ENCODE measurements at regions not wholly inside any gene's neighbourhood (a gene's known extent, or its start where the extent isn't known, plus 50 kb on each side); places are given as distances from the start of the nearest gene placed in this dataset.

GRCh38 chr2:575030-575726 lies 102.0 kb downstream of the TMEM18 start:
- DNase-seq (ENCODE audit: low read depth in 2 of 2), result no peak

DNA sequence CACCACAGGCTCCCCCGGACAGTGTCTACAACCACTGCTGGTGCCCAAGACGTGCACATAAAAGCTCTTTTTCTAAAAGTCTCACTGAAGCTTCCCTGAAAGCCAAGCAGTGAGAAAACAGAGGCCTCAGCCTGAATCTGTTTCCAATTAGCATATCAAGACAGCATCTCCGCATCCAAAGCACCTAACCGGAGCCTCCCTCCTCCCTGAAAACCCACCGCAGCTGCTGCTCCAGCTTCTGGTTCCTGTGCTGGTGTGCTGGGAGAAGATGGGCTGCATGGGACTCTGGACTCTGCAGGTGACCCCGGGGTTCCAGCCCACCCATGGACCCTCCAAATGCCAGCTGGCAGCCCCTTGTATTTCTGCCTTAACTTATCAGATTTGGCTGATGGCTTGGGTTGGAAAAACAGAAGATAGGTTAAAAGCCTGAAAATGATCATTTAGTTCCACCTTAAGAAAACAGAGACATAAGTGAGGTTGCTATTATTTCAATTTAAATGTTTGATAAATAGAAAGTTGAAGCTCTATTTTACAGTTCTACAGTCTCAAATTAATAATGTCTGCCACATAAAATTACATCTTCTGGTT lies 103.3 kb downstream of the TMEM18 start:
- no peak for DNase-seq (ENCODE audit: low read depth in 2 of 2)

DNA sequence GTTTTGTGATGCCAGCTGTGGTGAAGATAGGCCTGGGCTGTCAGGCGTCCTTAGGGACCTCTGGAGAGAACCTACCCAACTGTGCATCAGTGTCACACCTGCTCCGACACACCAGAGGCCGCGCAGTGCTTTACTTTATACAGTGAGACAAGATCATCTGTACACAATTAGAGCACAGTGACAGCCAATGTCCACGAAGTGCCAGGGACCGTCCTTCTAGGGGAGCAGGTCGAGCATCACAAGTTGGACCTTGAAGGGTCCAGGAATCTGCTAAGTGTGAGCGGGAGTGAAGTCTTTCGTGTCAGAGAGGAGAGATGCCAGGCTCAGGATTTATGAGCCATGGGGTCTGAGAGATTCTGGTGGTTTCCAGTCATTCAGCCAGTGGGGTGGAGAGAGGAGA lies 104.2 kb downstream of the TMEM18 start:
- no peak for DNase-seq (ENCODE audit: low read depth in 2 of 2)

DNA sequence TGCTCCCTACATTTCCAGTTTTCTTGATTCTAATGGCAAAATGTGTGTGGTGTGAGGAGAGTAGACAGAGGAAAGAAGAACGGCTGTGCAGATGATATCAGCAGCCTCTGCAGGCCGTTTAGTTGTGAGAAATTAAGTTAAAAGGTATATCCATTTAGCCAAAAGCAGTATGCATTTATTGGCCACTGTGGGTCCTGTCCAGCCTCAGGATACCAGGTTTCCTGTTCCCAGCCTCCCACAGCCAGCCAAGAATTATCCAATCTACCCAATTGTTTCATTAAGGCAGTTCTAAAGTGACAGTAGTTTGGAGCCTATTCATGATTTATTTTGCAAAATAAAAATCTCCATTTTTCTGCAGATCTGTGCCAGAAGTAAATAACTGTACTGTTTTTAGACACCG lies 107.5 kb downstream of the TMEM18 start:
- no peak for DNase-seq (ENCODE audit: low read depth in 2 of 2)

GRCh38 chr2:568639-569235 lies 108.5 kb downstream of the TMEM18 start:
- no peak for DNase-seq (ENCODE audit: low read depth in 2 of 2)

DNA sequence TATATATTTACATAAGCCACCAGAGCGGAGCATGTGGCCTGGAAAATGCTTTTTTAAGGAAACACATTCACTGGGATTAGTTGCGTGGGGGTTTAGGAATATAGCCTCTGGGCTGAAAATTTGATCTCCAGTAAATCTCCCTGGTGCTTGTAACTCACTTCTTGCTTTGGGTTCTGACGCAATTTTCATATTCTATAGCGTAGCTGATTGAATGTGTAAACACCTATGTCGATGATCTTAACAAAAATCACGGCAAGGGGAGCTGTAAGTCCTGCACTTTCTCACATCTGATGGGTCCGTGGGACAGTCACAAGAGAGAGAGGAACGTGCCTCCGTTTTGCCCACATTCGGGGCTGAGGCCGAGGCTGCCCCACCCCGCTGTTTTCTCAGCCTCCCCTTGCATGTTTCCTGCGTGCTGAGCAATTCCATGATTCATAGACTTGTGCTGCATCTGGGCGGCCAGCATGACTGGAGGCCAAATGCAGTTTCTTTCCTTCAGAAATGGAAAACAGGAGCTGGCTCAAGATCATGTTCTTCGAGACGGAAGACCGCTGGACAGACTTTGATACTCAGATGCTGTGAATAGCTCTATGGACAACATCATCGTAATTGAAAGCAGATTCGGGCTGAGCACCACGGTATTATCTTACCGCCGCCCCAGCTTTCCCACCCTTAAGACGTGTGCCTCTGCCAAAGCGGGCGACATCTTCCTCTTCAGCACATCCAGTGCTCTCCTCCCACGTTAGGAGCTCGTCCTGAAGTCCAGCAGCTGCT lies 109.2 kb downstream of the TMEM18 start:
- DNase-seq (ENCODE audit: low read depth in 2 of 2), result no peak

- no peak for DNase-seq (ENCODE audit: low read depth in 2 of 2)
Observed at GRCh38 chr2:567496-567864, 109.7 kb downstream of the TMEM18 start.

DNA sequence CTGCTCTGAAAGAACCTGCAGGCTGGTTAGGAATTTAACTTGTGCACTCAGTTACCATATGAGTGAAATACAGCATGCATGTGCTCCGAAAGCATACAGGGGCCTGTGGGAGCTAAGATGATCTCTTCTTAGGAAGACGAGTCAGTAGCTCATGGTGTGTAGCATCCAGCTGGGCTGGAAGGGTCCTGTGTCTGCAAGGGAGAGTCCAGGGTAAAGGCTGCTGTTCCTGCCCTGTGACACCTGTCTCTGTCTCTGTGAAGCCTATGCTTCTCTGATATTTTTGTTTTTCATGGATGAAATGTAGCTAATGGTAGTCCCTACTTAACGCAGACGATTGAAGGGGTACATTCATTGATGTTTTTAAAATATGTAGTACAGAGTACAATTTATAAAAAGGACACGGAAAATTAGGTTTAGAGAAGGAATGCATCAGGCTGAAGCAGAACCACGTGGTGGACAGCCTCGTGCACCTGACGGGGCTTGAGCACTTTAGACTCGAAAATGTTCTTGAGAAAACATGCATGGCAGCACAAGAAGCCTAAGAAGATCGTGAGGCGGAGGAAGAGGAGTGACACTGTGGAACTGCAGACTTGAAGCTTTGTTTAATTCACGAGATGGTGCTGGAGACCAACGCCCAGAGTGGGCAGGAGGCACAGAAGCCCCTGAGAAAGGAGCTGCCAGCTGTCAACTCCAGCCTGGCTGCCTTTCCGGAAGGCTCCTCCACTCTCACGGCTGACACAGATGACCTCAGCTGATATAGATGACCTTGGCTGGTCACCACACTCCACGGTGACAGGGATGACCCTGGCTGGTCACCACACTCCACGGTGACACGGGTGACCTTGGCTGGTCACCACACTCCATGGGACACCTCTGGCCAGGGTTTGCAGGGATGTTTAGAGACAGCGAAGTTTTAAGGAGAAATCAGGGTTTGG lies 110.6 kb downstream of the TMEM18 start:
- DNase-seq (ENCODE audit: low read depth in 2 of 2), result no peak

- DNase-seq (ENCODE audit: low read depth in 2 of 2), result no peak
Observed at GRCh38 chr2:564471-565181, 112.6 kb downstream of the TMEM18 start.

DNA sequence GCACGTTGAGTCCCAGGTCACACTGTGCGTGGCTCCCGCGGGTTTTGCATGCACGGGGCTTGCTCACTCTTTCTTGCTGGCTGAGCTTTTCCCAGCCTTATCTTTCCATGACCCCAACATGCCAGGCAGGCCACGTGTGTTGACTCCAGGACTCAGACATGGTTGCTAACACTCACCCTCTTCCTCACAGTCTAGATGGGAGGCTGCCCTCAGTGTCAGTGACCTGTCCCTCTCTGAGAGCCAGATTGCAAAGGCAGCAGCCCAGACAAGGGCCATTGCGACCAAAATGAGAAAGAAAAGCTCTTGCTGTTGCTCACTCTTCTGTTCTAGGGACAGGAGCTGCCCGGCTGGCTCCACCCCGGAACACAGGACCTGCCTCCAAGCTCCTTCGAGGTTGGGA lies 113.7 kb downstream of the TMEM18 start:
- DNase-seq (ENCODE audit: low read depth in 2 of 2), result no peak

DNA sequence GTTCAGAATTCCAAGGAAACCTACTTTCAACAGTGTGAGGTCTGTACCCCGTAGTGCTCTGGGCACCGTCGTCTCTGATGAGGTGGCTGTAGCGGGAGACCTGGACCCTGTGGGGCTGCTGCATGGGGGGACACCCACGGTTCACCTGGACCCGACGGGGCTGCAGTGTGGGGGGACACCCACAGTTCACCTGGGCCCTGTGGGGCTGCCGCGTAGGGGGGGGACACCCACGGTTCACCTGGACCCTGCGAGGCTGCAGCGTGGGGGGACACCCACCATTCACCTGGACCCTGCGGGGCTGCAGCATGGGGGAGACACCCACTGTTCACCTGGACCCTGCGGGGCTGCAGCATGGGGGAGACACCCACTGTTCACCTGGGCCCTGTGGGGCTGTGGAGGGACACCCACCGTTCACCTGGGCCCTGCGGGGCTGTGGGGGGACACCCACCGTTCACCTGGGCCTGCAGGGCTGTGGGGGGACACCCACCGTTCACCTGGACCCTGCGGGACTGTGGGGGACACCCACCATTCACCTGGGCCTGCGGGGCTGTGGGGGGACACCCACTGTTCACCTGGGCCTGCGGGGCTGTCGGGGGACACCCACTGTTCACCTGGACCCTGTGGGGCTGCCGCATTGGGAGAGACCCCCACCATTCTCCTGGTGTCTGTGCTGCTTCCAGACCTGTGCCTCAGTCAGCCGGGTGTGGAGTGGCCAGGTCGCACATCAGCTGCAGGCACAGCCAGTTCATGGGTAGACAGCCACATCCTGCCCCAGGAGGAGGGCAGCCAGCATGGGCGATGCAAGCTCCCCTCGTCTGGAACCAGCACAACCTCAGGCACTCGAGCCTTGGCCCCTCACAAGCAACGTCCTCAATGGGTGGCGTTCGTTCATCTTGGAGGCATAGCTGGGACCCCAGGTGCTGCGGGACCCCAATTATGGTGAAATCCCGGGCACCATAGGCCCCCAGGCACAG lies 114.5 kb downstream of the TMEM18 start:
- no peak for DNase-seq (ENCODE audit: low read depth in 2 of 2)

DNA sequence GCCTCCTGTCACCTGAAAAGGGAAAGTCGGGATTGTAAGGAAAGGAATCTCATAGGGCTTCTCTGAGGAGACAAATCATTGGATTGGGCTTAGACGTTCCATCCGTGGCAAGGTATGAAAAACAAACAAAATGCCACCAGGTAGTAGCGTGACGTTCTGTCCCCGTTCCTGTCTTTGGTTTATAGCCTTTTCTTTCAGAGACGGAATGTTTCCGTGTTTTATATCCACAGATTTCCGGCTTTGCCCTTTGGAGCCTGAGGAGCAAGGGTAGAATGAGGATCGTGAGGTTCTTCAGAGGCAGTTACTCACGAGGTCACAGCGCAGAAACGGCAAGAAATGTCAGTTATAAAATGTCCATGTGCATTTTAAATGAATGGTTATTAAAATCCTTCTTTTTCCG lies 118.3 kb downstream of the TMEM18 start:
- DNase-seq (ENCODE audit: low read depth in 2 of 2), result no peak

- DNase-seq (ENCODE audit: low read depth in 2 of 2), result no peak
Observed at GRCh38 chr2:558302-558642, 118.9 kb downstream of the TMEM18 start.

DNA sequence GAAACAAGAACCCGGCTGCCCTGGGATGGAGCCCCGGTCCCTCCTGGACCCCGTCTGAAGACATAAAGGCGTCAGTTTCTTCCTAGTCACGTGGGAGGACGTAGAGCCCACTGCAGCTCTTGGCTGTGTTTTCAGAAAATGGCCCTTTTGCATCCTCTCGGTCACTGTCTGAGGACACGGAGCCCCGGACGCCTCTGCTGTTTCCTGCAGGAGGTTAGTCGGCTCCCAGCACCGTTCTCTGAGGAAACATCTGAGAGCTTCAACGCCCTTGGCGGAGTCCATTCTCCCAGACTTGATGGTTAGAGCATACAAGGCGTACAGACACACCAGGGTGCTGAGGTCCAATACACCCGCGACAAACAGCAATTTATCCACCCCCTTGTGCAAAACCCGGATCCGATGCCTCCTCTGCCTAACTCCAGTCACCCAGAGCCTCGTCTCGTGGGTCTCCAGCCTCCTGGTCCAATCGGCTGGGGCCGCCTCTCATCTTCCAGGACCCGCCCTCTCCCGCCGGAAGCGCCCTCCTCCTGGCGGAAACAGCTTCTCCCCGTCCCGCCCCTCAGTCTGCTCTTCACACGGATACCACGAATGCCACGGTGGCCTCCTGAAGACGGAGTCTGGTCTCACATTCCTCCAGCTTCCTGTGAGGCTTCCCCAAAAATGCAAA lies 119.4 kb downstream of the TMEM18 start:
- DNase-seq (ENCODE audit: low read depth in 2 of 2), result no peak

- DNase-seq (ENCODE audit: low read depth in 2 of 2), result no peak
Observed at GRCh38 chr2:556485-556884, 120.7 kb downstream of the TMEM18 start.

DNA sequence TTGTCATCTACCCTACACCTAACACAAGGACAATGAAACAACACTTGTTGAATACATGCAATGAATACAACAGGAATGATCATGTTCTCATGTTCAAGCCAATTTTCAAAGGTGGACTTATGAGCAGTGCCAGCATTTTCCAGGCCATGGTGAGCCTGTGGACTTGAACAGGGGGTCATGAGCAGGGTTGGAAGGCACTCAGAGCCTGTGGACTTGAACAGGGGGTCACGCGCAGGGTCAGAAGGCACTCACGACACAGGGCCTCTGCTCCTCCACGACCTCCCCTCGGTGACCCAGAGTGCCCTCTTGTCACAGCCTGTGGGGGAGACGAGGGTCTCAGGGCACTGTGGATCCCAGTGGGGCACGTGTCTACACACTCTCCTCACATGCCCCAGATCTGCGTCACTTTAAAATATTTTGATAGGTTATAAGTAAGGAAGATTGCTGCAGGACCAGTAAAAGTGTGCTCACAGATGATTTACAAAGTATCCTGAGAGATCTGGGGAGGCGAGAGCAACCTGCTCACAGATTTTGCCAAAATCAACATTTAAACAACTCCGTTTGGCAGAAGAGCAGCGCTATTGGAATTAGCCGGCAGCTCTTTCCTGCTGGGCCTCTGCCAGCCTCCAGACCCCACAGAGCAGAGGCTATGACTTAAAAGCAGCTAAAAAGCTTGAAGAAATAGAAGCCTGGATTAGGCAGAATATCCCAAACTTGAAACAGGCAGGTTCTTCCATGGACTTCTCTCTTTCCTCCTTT lies 121.9 kb downstream of the TMEM18 start:
- no peak for DNase-seq (ENCODE audit: low read depth in 2 of 2)

DNA sequence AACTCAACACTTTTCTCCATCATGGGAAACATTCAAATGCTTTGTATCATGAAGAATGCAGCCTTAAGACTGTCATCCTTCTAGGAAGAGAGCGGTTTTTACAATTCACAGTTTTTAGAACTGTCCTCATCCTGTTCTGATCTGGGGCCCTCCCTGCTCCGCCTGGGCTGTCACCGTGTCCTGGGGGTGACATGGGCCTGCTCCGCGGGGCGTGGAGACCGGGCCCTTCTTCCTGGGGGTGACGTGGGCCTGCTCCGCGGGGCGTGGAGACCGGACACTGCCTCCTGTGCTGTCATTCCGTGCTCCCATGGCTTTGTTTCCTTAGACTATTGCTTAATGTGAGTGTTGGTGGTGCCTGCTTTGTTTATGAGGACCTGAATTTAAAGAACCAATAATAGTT lies 122.8 kb downstream of the TMEM18 start:
- DNase-seq (ENCODE audit: low read depth in 2 of 2), result no peak

- DNase-seq (ENCODE audit: low read depth in 2 of 2), result no peak
Observed at GRCh38 chr2:552906-553305, 124.3 kb downstream of the TMEM18 start.

DNA sequence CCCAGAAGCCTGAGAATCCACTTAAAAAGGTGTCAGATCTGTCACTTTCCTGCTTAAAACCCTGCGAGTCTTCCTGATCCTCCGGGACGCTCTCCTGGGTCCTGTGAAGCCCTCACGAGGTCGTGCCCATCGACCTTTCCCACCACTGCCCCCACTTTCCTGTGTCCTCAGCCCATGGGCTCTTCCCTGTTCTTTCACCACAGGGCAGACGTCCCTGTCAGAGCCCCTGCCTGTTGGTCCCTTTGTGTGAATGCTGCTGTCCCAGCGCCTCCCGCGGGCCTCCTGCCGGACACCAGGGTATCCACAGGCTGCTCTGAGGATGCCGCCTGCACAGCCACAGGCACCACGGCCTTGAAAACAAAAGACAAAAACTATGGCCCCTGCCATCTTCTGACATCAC lies 125.6 kb downstream of the TMEM18 start:
- DNase-seq (ENCODE audit: low read depth in 2 of 2), result no peak

Measured in stimulated activated CD8-positive, alpha-beta memory T cell treated with anti-CD3 and anti-CD28 coated beads, Interleukin-7, amount 100 ng/mL, for 1 hour (primary cell).